GM18858 (cell line): ENCODE measurements at regions not wholly inside any gene's neighbourhood (a gene's known extent, or its start where the extent isn't known, plus 50 kb on each side); places are given as distances from the start of the nearest gene placed in this dataset.

ENCODE experiments used
- ATAC-seq: cut with Tn5 transposase; IDR thresholded peaks from one replicate; pipeline ENCODE4 v1.9.1; 2021; ENCODE audit not compliant: unreplicated experiment

GRCh38 chr6:40645043-40645442 lies 57.9 kb upstream of the LRFN2 start:
- ATAC-seq: no peak

GRCh38 chr6:40642837-40643236 lies 55.7 kb upstream of the LRFN2 start:
- no peak for ATAC-seq

GRCh38 chr6:40642190-40642589 lies 55.0 kb upstream of the LRFN2 start:
- ATAC-seq: no peak

GRCh38 chr6:40640599-40641227 lies 53.5 kb upstream of the LRFN2 start:
- no peak for ATAC-seq
